ENCODE measurements at regions not wholly inside any gene's neighbourhood (a gene's known extent, or its start where the extent isn't known, plus 50 kb on each side); places are given as distances from the start of the nearest gene placed in this dataset.

DNA sequence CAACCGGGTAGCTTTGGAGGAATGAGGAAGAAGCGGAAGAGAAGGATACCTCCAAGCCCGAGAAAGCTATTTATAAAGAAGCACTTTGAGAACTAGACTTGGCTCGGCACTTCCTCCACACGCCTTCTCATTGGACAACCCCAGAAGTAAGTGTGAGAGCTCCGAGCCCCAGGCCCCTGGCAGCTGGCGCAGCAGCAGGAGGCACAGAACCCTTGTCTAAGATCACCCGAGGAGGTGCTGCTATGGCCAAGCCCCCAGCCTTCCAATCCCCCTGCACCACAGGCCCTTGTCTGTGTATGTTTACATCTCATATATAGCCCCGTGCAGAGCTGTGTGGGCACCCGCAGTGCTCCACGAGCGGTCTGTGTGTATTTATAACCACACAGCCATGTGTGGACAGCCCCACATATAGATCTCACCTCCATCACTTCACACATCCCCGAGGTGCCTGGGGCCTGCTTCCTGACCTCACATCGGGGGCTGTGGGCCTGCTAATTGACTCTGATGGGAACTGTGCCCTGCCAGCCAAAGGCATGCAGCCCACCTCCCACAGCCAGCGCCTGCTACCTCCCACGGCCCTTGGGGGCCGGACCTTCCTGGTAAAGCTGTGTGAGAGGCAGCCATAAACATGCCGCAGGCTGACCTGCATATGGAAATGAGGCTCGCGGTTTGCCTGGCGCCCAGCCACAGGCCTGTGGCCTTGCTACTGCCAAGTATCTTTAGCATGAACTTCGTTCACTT lies 96.1 kb downstream of the C17orf67 start:
- DNase-seq (ENCODE audit: low read depth, low spot score) = no peak

DNA sequence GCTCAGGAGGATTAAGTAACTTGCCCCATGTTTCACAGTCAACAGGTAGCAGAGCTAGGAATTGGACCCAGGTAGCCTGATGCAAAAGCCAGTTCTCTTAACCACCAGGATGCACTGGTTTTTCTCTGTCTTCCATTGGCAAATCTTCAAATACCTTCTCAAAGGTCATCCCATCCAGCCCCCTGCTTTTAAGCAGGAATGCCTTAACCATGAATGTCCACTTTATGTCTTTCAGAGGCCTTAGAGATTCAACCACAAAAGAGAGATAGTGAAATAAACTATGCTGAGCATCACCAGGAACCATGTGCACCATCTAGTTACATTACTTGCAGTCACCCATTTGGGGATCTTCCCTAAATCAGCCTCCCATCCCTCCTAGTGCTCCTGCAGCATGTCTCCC lies 94.3 kb downstream of the C17orf67 start:
- DNase-seq (ENCODE audit: low read depth, low spot score) = no peak

DNA sequence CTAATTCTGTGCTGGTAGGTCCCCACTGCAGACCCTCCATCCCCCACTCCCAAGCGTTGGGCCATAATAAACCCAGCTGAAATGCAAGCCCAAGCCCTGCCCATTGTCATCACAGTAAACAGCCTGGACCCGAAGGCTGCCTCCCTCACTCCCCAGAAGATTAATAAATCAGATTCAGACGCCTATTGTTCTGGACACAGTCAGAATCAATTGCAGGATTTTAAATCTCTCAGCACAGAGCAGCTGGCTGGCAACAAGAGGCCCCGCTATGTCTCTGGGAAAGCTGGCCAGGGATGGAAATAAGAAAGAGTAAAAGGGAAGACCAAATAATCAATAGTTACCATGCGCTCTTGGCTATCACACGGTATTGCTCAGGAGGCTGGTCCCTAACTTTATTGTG lies 93.9 kb downstream of the C17orf67 start:
- DNase-seq (ENCODE audit: low read depth, low spot score) = no peak

DNA sequence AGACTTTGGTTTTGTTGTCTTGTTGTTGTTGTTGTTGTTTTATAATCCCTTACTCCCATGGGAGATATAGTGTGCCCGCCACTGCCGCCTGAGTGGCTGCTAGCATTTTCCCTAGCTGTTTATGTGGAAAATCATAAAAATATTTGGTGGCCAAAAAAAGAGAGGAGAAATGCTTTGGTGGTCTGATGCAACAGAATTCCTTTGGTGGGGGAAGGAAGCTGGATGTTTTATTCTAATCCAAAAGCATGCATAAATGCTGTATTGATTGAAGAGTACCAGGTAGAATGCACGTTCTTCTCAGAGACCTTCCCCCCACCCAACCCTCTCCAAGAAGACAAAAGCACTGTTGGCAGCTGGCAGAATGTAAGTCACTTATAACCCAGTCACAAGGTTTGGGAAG lies 93.2 kb downstream of the C17orf67 start:
- DNase-seq (ENCODE audit: low read depth, low spot score) = no peak

Data from activated naive CD8-positive, alpha-beta T cell treated with anti-CD3 and anti-CD28 coated beads, Interleukin-2, amount 50 U/mL, for 16 hours (primary cell).